Gastrocnemius medialis (tissue), 4 donors: ENCODE measurements at regions not wholly inside any gene's neighbourhood (a gene's known extent, or its start where the extent isn't known, plus 50 kb on each side); places are given as distances from the start of the nearest gene placed in this dataset.

Source experiments
- ATAC-seq, 2 donors: fragments of 150-250 bp; one replicate each; pipeline ENCODE4 v1.9.1; 2016
- DNase-seq, 2 donors: peaks; one replicate each; pipeline ENCODE4 v3.0.0-alpha.2; 2019
- H3K27ac ChIP-seq, 4 donors: fragments of 200-600 bp; sonication (generic); 1 replicate in 1 of 4; 2 replicates in 3 of 4; pipeline ENCODE4 v1.5.1; 2016 to 2018; ENCODE audit warnings: mild to moderate bottlenecking in 2 of 4, moderate library complexity in 1 of 4
- H3K27me3 ChIP-seq, 3 donors: fragments of 200-600 bp; sonication (generic) in 2 of 3; 1 replicate in 1 of 3; 2 replicates in 2 of 3; pipeline versions ENCODE4 v1.5.1 to v1.6.0; 2016 to 2019; ENCODE audit warnings: mild to moderate bottlenecking in 1 of 3, moderate library complexity in 1 of 3
- H3K36me3 ChIP-seq, 2 donors: fragments of 200-600 bp; sonication (generic) in 1 of 2; one replicate each; pipeline ENCODE4 v1.5.1; 2017 to 2018
- H3K4me1 ChIP-seq, 2 donors: fragments of 200-600 bp; sonication (generic) in 1 of 2; one replicate each; pipeline ENCODE4 v1.5.1; 2016 to 2017; ENCODE audit warnings: mild to moderate bottlenecking in 2 of 2
- H3K4me3 ChIP-seq, 4 donors: fragments of 200-600 bp; sonication (generic) in 3 of 4; 1 replicate in 1 of 4; 2 replicates in 3 of 4; pipeline ENCODE4 v1.5.1; 2016 to 2019; ENCODE audit warnings: mild to moderate bottlenecking in 2 of 4
- H3K9me3 ChIP-seq, 3 donors: fragments of 200-600 bp; sonication (generic) in 2 of 3; 1 replicate in 1 of 3; 2 replicates in 2 of 3; pipeline ENCODE4 v1.5.1; 2016 to 2019
- CTCF ChIP-seq, 5 experiments: fragments of 450-650 bp in 3 of 5; fragments of 200-600 bp in 2 of 5; sonication (generic) in 2 of 5; IDR thresholded peaks in 4 of 5; conservative IDR thresholded peaks in 1 of 5; 1 replicate in 4 of 5; 2 replicates in 1 of 5; pipeline ENCODE4 v1.5.1; 2016 to 2019; ENCODE audit warnings: antibody characterized with exemption in 5 of 5, mild to moderate bottlenecking in 3 of 5, moderate library complexity in 3 of 5
- POLR2A ChIP-seq, 2 donors: fragments of 450-650 bp; IDR thresholded peaks; one replicate each; pipeline ENCODE4 v1.6.1; 2017; ENCODE audit warnings: antibody characterized with exemption in 2 of 2, mild to moderate bottlenecking in 2 of 2, moderate library complexity in 2 of 2
- in situ Hi-C, 4 donors: fragments of 200-750 bp; cut with MboI; loops; one replicate each; pipeline versions ENCODE4 v1.15.0 to v1.8.0; 2017; ENCODE audit warnings: low sequenced_read_pairs in 4 of 4
- intact Hi-C: fragments of 100-400 bp; cut with DNase I; formaldehyde crosslinking; loops from one replicate; pipeline ENCODE4 v1.15.1; 2023; ENCODE audit warnings: low total_unique reads

- DNase-seq (no peak), ATAC-seq (no peak)
- no peaks in the 10 kb centered on the region for H3K9me3 ChIP-seq
- no peaks in the 10 kb centered on the region for H3K4me1 ChIP-seq
- no peak overlapping the region for H3K27ac ChIP-seq
- H3K27me3 ChIP-seq = no peaks in the 10 kb centered on the region
- no peak overlapping the region for H3K4me3 ChIP-seq
- TF ChIP-seq CTCF (IDR thresholded peaks at IDR 0.05 in 4 of 5, conservative IDR thresholded peaks at IDR 0.05 in 1 of 5) (no peak), POLR2A (IDR thresholded peaks at IDR 0.05) (no peak)
- intact Hi-C loops (no loop called here), in situ Hi-C loops (no loop called here)
- no peaks in the 10 kb centered on the region for H3K36me3 ChIP-seq
These were observed 932.8 kb upstream of the POU3F3 start for GRCh38 chr2:103921161-103921560.

- ATAC-seq = no peak
- Histone ChIP-seq H3K36me3 (no peaks in the 10 kb centered on the region), H3K9me3 (peaks cover 0 to 6% (median 5%) of the 10 kb centered on the region in 3 donors), H3K4me1 (no peaks in the 10 kb centered on the region), H3K27me3 (no peaks in the 10 kb centered on the region), H3K4me3 (no peak overlapping the region), H3K27ac (no peak overlapping the region)
- DNase-seq = no peak
- TF ChIP-seq CTCF (IDR thresholded peaks at IDR 0.05 in 4 of 5, conservative IDR thresholded peaks at IDR 0.05 in 1 of 5) = no peak
- no peak for TF ChIP-seq POLR2A (IDR thresholded peaks at IDR 0.05)
- intact Hi-C loops (no loop called here), in situ Hi-C loops (no loop called here)
These were observed 911.7 kb upstream of the POU3F3 start for GRCh38 chr2:103942199-103942598.

- Histone ChIP-seq H3K9me3 (peaks cover 0 to 6% (median 5%) of the 10 kb centered on the region in 3 donors), H3K27ac (no peak overlapping the region), H3K4me3 (no peak overlapping the region), H3K36me3 (no peaks in the 10 kb centered on the region), H3K27me3 (no peaks in the 10 kb centered on the region), H3K4me1 (no peaks in the 10 kb centered on the region)
- ATAC-seq = no peak
- in situ Hi-C loops (no loop called here), intact Hi-C loops (no loop called here)
- TF ChIP-seq POLR2A (IDR thresholded peaks at IDR 0.05) (no peak), CTCF (IDR thresholded peaks at IDR 0.05 in 4 of 5, conservative IDR thresholded peaks at IDR 0.05 in 1 of 5) (no peak)
- no peak for DNase-seq
These were observed 908.8 kb upstream of the POU3F3 start for GRCh38 chr2:103945083-103945482.

GRCh38 chr2:103959174-103960128, 894.5 kb upstream of the POU3F3 start:
- TF ChIP-seq POLR2A (IDR thresholded peaks at IDR 0.05) (no peak), CTCF (IDR thresholded peaks at IDR 0.05 in 4 of 5, conservative IDR thresholded peaks at IDR 0.05 in 1 of 5) (no peak)
- DNase-seq = no peak
- H3K27ac ChIP-seq = no peak overlapping the region
- H3K36me3 ChIP-seq = no peaks in the 10 kb centered on the region
- H3K9me3 ChIP-seq = no peaks in the 10 kb centered on the region
- in situ Hi-C loops = no loop called here
- ATAC-seq = no peak
- peaks cover 0 to 9% (median 3%) of the 10 kb centered on the region in 3 donors for H3K27me3 ChIP-seq
- H3K4me1 ChIP-seq = no peaks in the 10 kb centered on the region
- no peak overlapping the region for H3K4me3 ChIP-seq
- intact Hi-C loops = no loop called here
